ENCODE measurements at regions not wholly inside any gene's neighbourhood (a gene's known extent, or its start where the extent isn't known, plus 50 kb on each side); places are given as distances from the start of the nearest gene placed in this dataset.

DNA sequence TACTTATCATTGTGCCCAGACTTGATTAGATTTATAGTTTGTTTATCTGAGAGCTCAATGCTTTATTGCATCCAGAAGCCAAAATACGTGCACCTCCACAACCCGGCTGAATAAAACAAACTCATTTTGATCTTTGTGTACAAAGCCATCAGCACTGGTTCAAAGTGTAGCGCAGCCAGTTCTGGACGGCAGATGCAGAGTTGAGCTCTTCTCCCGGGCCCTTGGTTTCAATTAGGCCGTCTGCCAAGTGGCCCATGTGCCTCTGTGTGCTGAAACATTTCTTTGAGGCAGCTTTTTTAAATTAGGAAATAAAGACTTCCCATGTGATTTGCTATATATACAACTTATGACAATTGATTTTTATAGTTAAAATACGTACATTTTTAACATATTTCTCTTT, 96.2 kb upstream of the RSPO3 start:
- TF ChIP-seq EZH2phosphoT487 (IDR thresholded peaks at IDR 0.05; ENCODE audit: unreplicated experiment) (no peak), POLR2AphosphoS5 (IDR thresholded peaks at IDR 0.05; ENCODE audit: low read depth) (no peak)
- TF ChIP-seq, protein P1, sequence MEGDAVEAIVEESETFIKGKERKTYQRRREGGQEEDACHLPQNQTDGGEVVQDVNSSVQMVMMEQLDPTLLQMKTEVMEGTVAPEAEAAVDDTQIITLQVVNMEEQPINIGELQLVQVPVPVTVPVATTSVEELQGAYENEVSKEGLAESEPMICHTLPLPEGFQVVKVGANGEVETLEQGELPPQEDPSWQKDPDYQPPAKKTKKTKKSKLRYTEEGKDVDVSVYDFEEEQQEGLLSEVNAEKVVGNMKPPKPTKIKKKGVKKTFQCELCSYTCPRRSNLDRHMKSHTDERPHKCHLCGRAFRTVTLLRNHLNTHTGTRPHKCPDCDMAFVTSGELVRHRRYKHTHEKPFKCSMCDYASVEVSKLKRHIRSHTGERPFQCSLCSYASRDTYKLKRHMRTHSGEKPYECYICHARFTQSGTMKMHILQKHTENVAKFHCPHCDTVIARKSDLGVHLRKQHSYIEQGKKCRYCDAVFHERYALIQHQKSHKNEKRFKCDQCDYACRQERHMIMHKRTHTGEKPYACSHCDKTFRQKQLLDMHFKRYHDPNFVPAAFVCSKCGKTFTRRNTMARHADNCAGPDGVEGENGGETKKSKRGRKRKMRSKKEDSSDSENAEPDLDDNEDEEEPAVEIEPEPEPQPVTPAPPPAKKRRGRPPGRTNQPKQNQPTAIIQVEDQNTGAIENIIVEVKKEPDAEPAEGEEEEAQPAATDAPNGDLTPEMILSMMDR (conservative IDR thresholded peaks at IDR 0.05; ENCODE audit: low read depth in 2 of 2) = no peak
